COLO829 (cell line): ENCODE measurements at regions not wholly inside any gene's neighbourhood (a gene's known extent, or its start where the extent isn't known, plus 50 kb on each side); places are given as distances from the start of the nearest gene placed in this dataset.

Experiments used
- DNase-seq: peaks from one replicate; pipeline ENCODE4 v3.0.0; 2012; ENCODE audit warnings: low spot score

- no peak for DNase-seq
Measured at GRCh38 chr21:26224366-26224765, 53.8 kb upstream of the APP start.
